GM18498 (cell line): ENCODE measurements at regions not wholly inside any gene's neighbourhood (a gene's known extent, or its start where the extent isn't known, plus 50 kb on each side); places are given as distances from the start of the nearest gene placed in this dataset.
"Not testable (repeated sequence)": the region's sequence is repeated elsewhere in the genome, so short reads cannot be mapped to it uniquely, and the experiment has no call there.

Experiments
- ATAC-seq: cut with Tn5 transposase; IDR thresholded peaks from one replicate; pipeline ENCODE4 v1.9.1; 2021; ENCODE audit warnings: mild to moderate bottlenecking, moderate library complexity; ENCODE audit not compliant: unreplicated experiment

DNA sequence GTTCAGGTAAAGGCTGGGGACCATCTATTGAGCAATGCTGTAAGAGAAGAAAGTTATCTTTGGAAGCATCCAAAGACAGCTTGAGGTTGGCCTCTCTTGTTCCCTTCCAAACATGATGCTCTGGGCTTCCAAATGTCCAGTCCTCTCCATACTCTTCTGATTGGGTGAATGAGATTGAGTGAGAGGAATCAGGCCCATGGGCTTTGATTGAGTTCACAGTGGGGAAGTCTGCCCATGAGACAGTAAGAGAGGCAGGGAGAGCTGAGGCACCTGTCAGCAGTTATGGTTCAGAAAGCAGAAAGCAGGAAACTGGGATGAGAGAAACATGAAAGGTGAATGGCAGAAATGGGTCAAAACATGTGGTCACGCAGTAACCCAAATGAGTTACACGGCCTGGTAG, 1006.9 kb downstream of the VRK1 start:
- ATAC-seq, result no peak

DNA sequence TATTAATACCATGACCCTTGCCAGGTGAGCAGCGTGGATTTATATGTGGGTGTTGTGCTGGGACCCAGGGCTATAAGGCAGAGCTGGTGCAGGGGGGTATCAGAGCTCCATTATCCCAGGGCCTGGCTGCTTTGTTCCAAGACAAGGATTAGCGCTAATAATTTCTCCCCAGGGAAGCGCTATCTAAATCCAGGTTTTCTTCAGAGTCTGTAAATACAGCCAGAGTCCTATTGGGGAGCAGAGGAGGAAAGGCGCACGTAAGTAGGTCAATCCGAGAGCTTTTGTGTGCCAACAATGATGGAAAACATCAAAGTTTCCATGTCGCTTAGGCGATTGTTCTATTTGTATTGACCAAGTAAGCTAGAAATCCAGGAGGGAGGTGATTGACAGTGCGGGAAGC, 1009.7 kb downstream of the VRK1 start:
- ATAC-seq, result no peak

DNA sequence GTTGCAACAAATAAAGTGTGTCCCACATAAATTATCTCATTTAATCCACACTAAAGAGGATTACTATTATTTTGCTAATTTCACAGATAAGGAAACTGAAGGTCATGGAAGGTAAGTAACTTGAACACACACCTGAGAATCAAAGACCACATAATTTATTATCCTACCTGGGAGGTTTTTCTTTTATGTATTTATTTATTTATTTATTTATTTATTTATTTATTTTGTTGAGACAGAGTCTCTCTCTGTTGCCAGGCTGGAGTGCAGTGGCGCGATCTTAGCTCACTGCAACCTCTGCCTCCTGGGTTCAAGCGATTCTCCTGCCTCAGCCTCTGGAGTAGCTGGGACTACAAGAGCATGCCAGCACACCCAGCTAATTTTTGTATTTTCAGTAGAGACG, 1011.4 kb downstream of the VRK1 start:
- not testable (repeated sequence) for ATAC-seq

DNA sequence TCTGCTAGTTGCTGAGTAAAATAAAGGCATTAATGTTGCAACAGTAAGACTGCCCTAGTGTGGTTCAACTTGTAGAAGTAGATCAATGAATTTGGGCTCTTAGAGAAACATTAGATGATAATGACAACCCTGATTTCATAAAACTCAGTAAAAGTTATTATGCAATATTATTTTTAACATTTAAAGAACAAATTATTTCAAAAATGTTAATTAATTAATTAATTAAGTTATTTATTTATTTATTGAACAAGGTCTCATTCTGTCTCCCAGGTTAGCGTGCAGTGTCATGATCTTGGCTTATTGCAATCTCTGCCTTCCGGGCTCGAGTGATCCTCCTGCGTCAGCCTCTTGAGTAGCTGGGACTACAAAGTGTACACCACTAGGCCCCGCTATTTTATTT, 1016.4 kb downstream of the VRK1 start:
- ATAC-seq, result no peak

DNA sequence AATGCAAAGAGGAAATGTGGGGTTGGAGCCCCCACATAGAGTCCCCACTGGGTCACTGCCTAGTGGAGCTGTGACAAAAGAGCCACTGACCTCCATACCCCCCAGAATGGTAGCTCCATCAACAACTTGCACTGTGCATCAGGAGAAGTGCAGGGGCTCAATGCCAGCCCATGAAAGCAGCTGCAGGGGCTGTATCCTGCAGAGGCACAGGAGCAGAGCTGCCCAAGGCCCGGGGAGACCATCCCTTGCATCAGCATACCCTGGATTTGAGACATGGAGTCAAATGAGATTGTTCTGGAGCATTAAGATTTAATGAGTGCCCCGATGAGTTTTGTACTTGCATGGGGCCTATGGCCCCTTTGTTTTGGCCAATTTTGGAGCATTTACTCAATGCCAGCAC, 1023.6 kb downstream of the VRK1 start:
- no peak for ATAC-seq

DNA sequence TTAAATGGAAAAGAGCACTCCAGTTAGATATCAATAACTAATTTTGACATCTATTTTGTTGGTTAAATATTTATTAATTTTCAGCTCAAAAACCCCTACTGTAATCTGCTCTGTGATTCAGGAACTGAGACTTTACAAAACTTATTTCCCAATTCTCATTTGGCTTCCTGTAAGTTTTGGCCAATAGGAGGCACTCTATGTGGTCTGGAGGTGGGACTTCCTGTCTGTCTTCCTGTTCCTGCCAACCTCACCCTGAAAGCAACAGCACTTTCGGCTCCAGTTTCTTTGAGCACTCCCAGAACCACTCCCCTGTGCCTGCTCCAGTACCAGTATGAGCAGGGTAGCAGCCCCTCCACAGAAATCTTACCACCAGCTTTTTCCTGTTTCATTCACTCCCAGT, 1027.0 kb downstream of the VRK1 start:
- no peak for ATAC-seq

DNA sequence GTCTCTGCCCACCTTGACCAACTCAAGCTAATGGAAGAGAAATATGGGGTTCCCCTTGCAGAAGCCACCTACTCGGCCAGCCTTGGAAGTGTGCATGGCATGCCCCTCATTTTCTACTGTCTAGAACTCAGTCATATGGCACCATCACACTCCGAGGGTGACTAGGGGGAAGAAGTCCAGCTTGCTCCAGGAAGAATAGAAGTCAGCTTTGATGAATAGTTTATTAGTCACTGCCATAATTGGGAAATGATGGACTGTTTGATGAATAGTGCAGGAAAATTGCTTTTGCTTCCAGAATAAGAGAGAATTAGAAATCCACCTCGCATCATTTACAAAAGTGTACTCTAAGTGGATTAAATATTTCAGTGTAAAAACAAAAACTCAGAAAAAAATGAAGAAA, 1030.6 kb downstream of the VRK1 start:
- no peak for ATAC-seq

DNA sequence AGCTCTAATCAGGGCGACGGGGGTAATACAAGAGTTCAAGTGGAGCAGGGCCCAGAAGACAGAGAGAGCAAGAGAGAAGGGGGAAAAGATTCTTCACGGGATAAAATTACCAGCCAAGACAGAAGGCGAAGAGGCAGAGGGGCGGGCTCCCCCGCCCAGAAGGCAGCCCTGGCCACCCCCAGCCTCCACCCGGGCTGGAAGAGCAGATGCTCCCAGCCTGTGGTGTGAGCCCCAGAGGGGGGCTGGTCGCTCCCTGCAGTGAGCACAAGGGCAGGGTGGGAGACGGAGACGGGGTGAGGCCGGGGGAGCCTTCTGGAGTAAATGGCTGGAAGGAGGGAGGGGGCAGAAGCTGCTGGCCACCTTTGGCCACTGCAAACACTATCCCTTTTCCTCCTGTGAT, 1035.6 kb downstream of the VRK1 start:
- ATAC-seq, result no peak

DNA sequence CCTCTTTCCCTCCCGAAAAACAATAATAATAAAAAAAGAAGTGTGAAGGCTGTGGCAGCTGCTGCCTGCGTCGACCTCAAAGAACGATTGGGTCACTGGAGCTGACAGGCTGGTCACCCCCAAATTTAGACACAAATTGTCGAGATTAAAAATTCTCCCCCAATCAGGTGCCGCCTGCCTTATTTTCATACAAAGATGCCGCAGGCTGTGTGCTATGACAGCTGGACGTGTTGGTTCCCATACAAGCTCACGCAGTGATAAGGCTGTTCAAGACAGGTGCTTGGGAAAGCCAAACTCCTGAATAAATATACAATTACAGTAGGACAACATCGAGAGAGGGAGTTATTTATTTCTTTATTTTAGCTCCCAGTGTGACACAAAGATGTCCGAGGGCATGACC, 1041.8 kb downstream of the VRK1 start:
- no peak for ATAC-seq

DNA sequence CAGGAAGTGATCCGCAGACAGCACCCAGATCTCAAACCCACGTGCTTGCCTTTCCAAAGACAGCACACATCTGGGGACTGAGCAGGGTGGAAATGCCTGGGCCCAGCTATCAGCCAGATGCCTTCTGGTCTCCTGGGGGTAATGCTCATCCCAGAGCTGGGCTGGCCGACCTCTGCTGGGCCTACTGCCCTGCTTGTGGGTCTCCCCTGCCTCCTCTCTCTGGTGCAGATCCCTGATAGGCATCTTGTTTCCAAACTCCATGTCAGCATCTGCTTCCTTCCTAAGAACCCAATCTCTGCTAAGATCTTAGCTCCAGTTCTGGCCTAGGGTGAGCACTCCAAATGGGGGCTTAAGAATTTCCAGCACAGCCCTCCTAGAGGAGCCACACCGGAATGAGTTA, 1043.0 kb downstream of the VRK1 start:
- no peak for ATAC-seq

DNA sequence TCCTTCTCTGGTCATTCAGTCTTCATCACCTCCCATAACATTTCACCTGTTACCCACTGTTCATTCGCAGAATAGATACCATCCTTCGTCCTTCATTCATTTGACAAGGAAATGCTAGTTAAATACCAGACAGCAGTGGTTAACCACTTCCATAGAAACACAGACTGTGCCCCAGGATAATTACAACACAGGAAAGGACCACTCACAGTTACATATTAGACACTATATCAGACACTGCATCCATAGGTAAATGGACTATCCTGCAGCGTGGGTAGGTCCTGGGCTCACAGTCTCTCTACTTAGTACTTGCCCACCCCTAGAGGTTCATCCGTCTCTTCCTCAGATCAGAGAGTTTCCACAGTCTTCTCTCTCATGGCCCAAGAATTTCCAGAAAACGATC, 1044.6 kb downstream of the VRK1 start:
- no peak for ATAC-seq

DNA sequence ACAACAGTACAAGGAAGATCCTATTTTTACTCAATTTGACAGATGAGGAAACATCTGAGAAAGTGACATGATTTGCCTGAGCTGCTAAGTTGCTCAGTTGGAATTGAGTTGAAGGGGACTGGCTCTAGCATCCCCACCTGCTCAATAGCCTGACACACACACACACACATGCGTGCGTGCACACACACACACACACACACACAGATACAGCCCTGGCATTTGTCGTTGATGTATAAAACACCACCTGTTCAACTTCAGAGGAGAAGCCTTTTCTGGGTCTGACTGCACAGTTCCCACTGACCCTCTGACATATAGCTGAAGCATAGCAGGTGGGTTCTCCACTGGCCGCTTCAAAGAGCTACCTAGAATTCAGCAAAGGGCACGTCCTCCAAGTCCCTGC, 1045.9 kb downstream of the VRK1 start:
- no peak for ATAC-seq

DNA sequence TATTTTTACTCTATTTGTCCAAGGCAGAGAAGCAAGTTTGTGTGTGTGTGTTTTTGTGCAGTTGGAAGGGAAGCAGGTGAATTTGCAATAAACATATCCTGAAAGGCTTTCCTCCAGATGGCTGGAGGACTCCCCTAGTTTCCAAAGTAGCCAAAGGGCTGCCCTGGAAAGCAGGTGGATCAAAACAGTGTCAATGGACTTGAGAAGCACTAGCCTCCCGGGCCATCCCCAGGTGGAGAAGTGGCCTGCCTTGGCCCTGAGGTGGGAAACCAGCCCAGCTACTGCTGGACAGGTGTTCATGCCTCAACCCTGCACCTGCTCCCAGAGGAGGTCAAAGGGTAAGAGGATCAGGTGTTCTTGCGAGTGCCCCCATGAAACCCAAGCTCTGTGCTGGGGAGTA, 1046.9 kb downstream of the VRK1 start:
- no peak for ATAC-seq

DNA sequence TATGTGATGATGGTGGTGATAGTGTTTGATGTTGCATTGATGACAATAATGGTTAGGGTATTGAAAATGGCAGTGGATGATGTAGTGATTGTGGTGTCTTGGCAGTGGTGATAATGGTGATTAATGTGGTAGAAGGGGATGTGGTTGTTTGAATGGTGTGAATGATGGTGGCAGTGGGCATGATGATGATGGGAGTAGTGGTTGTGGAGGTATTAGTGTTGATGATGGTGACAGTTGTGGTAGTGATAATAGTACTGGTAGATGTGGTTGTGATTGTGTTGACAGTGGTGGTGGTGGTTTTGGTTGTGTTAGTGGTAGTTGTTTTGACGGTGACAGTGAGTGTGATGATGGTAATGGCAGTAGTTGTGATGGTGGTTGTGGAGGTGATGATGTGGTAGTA, 1049.0 kb downstream of the VRK1 start:
- ATAC-seq, result no peak

DNA sequence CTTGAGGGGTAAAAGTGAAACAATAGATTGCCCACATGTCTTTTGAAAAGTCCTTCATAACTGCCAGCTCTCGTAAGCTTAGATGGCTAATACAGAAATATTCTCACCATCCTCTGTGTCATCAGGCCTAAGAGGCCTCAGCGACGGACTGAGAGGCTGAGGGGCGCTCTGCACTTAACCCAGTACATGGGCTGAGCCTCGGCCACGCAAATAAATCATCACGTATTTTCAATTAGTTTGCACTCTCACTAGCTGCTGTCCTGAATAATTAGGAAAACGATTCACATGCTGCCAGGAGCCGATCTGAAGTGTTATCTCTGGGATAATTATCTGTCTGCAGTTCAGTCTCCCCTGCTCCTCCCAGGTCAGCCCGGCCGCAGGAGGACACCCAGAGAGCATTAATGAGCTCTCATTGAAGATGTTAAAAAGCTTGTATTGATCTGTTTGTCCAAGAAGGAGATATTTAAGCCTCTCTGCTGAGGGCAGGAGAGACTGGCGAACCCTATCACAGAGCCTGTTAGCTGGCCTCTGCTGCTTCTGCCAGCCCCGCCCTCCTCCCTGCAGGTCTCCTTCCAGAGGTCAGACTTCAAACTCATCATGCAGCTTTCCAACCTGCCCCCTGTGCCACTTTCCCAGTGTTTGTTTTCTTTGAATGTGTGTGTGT, 1051.3 kb downstream of the VRK1 start:
- ATAC-seq, result no peak

DNA sequence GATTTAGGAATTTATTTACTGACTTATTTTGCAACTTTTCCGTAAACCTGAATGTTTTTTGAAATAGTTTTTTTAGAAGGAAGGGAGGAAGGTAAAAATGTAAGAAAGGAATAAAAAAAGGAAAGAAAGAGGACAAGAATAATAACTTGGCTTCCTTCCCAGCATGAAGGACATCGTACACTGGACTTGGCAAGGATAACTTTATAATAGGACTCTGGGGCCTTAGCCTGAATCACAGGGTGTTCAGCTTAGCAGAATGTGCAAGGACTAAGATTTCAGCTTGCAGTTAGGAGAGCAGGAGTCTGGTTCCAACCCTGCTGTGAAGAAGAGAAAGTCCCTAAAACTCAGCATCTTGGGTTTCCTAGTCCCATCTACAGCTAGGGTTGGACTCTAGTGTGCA, 1053.3 kb downstream of the VRK1 start:
- no peak for ATAC-seq

DNA sequence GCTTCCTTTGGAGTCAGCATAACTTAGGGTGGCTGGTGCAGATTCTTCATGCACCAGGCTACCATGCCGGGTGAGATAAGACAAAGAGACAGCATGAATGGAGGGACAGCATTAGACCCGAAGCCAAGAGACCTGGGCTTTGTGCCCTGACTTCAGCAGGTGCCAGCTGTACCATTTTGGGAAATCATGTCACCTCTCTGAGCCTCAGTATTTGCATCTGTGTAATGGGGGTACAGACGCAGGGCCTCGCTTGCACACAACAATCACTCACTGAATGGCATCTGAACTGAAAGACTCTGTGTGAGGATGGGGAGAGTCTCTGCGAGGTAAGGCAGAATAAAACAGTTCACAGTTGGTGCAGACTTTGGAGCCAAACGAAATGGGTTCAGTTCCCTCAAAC, 1053.7 kb downstream of the VRK1 start:
- no peak for ATAC-seq

DNA sequence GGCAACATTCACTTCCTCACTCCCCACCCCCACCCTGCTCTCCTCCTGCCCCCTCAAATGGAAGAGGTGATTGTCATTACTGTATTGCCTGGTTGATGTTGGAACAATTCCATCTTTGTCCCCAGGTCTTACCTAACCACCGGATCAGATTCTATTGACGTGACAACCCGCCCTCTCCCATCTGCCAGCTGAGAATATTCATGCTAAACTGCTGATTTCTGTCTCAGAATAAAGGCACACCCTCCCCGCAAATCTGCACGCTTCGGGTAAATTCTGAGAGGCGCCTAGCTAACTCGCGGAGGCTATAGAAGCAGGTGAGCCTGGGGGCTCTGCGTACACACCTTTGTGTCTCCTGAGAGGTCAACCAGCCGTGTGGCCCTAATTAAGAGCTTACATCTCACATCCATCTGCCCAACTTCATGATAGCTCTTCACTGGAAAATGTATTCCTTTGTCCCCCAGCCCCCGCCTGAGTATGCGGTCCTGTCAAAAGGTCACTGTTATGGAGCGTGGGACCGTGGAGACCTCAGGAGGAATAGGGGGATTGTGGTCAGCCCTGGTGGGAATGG, 1054.3 kb downstream of the VRK1 start:
- ATAC-seq, result no peak

DNA sequence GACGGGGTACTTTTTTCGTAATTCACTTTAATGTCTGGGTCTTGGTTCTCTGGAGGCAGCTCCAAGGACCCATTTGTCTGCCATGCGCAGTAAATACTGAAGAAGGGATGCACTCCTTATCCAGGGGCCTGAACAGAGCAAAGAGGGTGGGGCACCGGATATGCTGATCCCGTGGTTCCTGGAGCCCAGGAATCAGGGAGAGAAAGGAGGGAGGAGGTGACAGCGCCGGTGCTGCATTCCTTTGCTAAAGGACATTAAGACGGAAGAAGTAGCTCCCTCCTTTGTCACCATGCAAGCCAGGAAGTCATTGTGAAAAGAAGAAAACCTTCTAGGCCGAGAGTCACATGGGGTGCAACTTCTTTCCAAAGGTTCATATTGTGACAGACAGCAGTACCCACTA, 1057.7 kb downstream of the VRK1 start:
- no peak for ATAC-seq

DNA sequence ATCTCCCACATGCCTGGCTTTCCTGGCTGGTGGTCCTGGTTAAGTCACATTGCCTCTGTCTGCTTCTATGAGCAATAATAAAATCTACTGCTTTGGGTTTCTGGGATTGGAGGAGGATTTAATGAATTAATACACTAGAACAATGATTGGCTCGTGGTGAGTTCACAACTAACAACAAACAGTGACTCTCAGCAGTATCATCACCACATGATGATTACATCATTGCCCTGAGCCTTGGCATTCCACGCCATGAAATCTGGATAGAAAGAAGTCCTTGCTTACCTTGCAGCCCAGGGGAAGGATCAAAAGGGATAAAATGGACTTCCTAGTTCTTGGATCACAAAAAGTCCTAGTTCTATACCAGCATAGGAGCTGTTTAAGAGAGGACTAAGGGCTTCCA, 1069.0 kb downstream of the VRK1 start:
- ATAC-seq, result no peak

DNA sequence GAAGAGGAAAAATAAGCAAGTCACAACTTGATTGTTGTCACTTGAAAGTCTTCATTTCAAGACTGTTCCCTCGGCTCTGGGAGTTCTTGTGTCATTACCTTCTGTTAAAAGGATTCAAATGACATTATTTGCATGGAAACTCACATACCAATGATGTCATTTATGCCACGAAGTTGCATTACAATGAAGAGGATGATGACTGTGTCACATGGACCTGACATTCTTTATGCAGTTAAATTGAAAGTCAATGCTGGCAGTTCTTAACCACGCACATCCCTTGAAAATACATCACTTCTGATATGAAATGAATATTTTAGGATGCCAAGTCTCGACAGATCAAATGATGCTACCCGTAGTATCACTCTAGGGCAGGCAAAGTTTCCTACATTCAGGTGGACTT, 1069.5 kb downstream of the VRK1 start:
- no peak for ATAC-seq

DNA sequence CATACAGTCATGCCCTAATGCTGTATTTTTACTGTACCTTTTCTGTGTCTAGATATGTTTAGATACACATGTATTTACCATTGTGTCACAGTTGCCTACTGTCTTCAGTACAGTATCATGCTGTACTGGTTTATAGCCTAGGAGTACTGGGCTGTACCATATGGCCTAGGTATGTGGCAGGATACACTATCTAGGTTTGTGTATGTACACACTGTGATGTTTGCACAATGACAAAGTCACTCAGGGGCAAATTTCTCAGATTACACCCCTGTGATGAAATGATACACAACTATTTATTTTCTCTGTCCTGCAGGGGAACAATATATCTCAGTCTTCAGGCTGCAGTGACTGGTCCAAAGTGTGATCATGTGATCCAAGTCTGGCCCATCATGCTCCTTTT, 1076.1 kb downstream of the VRK1 start:
- ATAC-seq, result no peak

DNA sequence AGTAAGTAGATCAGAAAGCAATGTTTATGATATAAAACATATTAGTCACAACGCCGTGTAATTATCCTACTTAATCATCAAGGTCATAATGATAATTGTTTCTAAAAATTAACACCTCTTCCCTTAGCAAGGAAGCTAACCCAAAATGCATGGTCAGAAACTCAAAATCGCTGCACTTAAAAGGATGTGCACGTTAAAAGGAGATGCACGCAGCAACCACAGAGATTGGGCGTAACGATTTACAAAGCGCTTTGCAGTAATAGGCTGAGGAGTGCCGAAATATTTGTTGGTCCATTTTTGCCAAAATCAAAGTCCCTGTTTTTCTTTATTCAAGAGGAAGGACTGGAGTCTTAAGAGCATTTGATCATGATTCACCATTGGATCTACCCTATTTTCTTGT, 1077.2 kb downstream of the VRK1 start:
- ATAC-seq, result no peak
